Mesendoderm (in vitro differentiated cells): ENCODE measurements at regions not wholly inside any gene's neighbourhood (a gene's known extent, or its start where the extent isn't known, plus 50 kb on each side); places are given as distances from the start of the nearest gene placed in this dataset.
A peak's percentile ranks its signal among the peaks of the same experiment; 100 is the strongest.
"Not testable (repeated sequence)": the region's sequence is repeated elsewhere in the genome, so short reads cannot be mapped to it uniquely, and the experiment has no call there.

Experiments
- DNase-seq: peaks from one replicate; pipeline ENCODE4 v3.0.0; 2013
- H2AK5ac ChIP-seq: 2 replicates; pipeline ENCODE4 v1.6.1; 2013; ENCODE audit warnings: low read length, inconsistent platforms
- H2BK120ac ChIP-seq: 2 replicates; pipeline ENCODE4 v1.6.1; 2013; ENCODE audit warnings: low read depth, mild to moderate bottlenecking, low read length, moderate library complexity, mixed read lengths
- H2BK15ac ChIP-seq: replicated peaks from 2 replicates; pipeline ENCODE4 v1.6.1; 2013; ENCODE audit warnings: low read depth, mild to moderate bottlenecking, moderate library complexity
- H2BK5ac ChIP-seq: 2 replicates; pipeline ENCODE4 v1.6.1; 2013; ENCODE audit warnings: low read length, inconsistent platforms
- H3K18ac ChIP-seq: 2 replicates; pipeline ENCODE4 v1.6.1; 2013; ENCODE audit warnings: mild to moderate bottlenecking, low read length, mixed read lengths
- H3K23ac ChIP-seq: one replicate; pipeline ENCODE4 v1.6.1; 2013; ENCODE audit warnings: low read length
- H3K27ac ChIP-seq: 2 replicates; pipeline ENCODE4 v1.5.1; 2013; ENCODE audit warnings: low read depth, mild to moderate bottlenecking, inconsistent platforms, low read length, moderate library complexity
- H3K27me3 ChIP-seq: 2 replicates; pipeline ENCODE4 v1.6.1; 2013; ENCODE audit warnings: low read length, control low read depth, mild to moderate bottlenecking, inconsistent platforms; ENCODE audit not compliant: insufficient read depth, poor library complexity
- H3K36me3 ChIP-seq: 2 replicates; pipeline ENCODE4 v1.6.1; 2013; ENCODE audit warnings: low read length, inconsistent platforms; ENCODE audit not compliant: control insufficient read depth, insufficient read depth
- H3K4ac ChIP-seq: one replicate; pipeline ENCODE4 v1.6.1; 2013; ENCODE audit warnings: low read depth, mild to moderate bottlenecking, low read length, moderate library complexity
- H3K4me1 ChIP-seq: 2 replicates; pipeline ENCODE4 v1.6.1; 2013; ENCODE audit warnings: low read depth, low read length, inconsistent platforms; ENCODE audit not compliant: control insufficient read depth
- H3K4me2 ChIP-seq: 2 replicates; pipeline ENCODE4 v1.6.1; 2013; ENCODE audit warnings: low read length
- H3K4me3 ChIP-seq: 2 replicates; pipeline ENCODE4 v1.5.1; 2013; ENCODE audit warnings: mild to moderate bottlenecking, low read length
- H3K56ac ChIP-seq: one replicate; pipeline ENCODE4 v1.6.1; 2013; ENCODE audit warnings: low read length
- H3K79me1 ChIP-seq: 2 replicates; pipeline ENCODE4 v1.6.1; 2013; ENCODE audit warnings: low read length, inconsistent platforms
- H3K79me2 ChIP-seq: 2 replicates; pipeline ENCODE4 v1.6.1; 2013; ENCODE audit warnings: mild to moderate bottlenecking, low read length; ENCODE audit not compliant: control insufficient read depth, insufficient read depth
- H3K9ac ChIP-seq: 2 replicates; pipeline ENCODE4 v1.6.1; 2013; ENCODE audit warnings: low read length, inconsistent platforms
- H4K5ac ChIP-seq: one replicate; pipeline ENCODE4 v1.6.1; 2013; ENCODE audit warnings: low read length
- H4K8ac ChIP-seq: one replicate; pipeline ENCODE4 v1.6.1; 2013; ENCODE audit warnings: low read depth, mild to moderate bottlenecking, control low read depth, low read length, moderate library complexity
- WGBS: extraction: QIAGEN DNeasy Blood & Tissue Kit; methylation state at CpG from one replicate; pipeline ENCODE4 v1.1.7; 2013; ENCODE audit warnings: low lambda C conversion rate, missing lambda C conversion rate; ENCODE audit not compliant: insufficient coverage; ENCODE audit errors: extremely low coverage; 5-methylcytosine and 5-hydroxymethylcytosine counted together

GRCh38 chrX:129337264-129337663 lies 186.0 kb downstream of the SMARCA1 start:
- H3K9ac ChIP-seq, H2BK120ac ChIP-seq, H3K4me2 ChIP-seq, H3K23ac ChIP-seq, H4K8ac ChIP-seq, H2BK15ac ChIP-seq, H3K4me1 ChIP-seq, H3K79me1 ChIP-seq, H3K4ac ChIP-seq, H3K79me2 ChIP-seq, H3K18ac ChIP-seq, H2BK5ac ChIP-seq, H2AK5ac ChIP-seq, H4K5ac ChIP-seq, H3K4me3 ChIP-seq, H3K27ac ChIP-seq, H3K36me3 ChIP-seq, H3K27me3 ChIP-seq: not testable (repeated sequence)
- H3K56ac ChIP-seq = peak overlapping the region; percentile 74
- WGBS = no CpG with 5 or more reads among the region's 16 CpGs
- DNase-seq = peak; percentile 62

GRCh38 chrX:129323115-129323514 lies 200.2 kb downstream of the SMARCA1 start:
- Histone ChIP-seq H3K27ac (no peak overlapping the region), H2AK5ac (no peak overlapping the region), H3K9ac (no peak overlapping the region), H3K4me1 (no peaks in the 10 kb centered on the region), H4K5ac (no peak overlapping the region), H2BK5ac (no peak overlapping the region), H3K56ac (no peak overlapping the region), H3K79me2 (no peaks in the 10 kb centered on the region), H2BK120ac (no peak overlapping the region), H3K23ac (no peak overlapping the region), H2BK15ac (no peak overlapping the region), H3K27me3 (no peaks in the 10 kb centered on the region), H3K4me2 (no peak overlapping the region), H4K8ac (no peak overlapping the region), H3K79me1 (no peaks in the 10 kb centered on the region), H3K18ac (no peak overlapping the region), H3K36me3 (no peaks in the 10 kb centered on the region), H3K4me3 (no peak overlapping the region), H3K4ac (no peak overlapping the region)
- WGBS = no CpG with 5 or more reads among the region's 3 CpGs
- DNase-seq = no peak

GRCh38 chrX:129318375-129318774 lies 204.9 kb downstream of the SMARCA1 start:
- no peaks in the 10 kb centered on the region for H3K79me1 ChIP-seq
- no CpG with 5 or more reads among the region's 1 CpG for WGBS
- H3K4ac ChIP-seq = no peak overlapping the region
- H3K27me3 ChIP-seq = no peaks in the 10 kb centered on the region
- no peak overlapping the region for H4K5ac ChIP-seq
- no peak overlapping the region for H3K4me3 ChIP-seq
- no peaks in the 10 kb centered on the region for H3K79me2 ChIP-seq
- no peak overlapping the region for H3K27ac ChIP-seq
- no peaks in the 10 kb centered on the region for H3K4me1 ChIP-seq
- H3K36me3 ChIP-seq = no peaks in the 10 kb centered on the region
- H3K4me2 ChIP-seq = no peak overlapping the region
- no peak overlapping the region for H3K18ac ChIP-seq
- DNase-seq = peak; percentile 15
- no peak overlapping the region for H3K56ac ChIP-seq
- no peak overlapping the region for H2BK15ac ChIP-seq
- H2BK120ac ChIP-seq = no peak overlapping the region
- no peak overlapping the region for H3K9ac ChIP-seq
- no peak overlapping the region for H4K8ac ChIP-seq
- no peak overlapping the region for H2BK5ac ChIP-seq
- no peak overlapping the region for H3K23ac ChIP-seq
- H2AK5ac ChIP-seq = no peak overlapping the region

GRCh38 chrX:129316461-129316860 lies 206.8 kb downstream of the SMARCA1 start:
- Histone ChIP-seq H3K4ac (no peak overlapping the region), H2BK5ac (no peak overlapping the region), H3K4me3 (no peak overlapping the region), H3K56ac (no peak overlapping the region), H2BK120ac (no peak overlapping the region), H3K4me1 (no peaks in the 10 kb centered on the region), H4K8ac (no peak overlapping the region), H3K36me3 (no peaks in the 10 kb centered on the region), H3K79me1 (no peaks in the 10 kb centered on the region), H4K5ac (no peak overlapping the region), H3K9ac (no peak overlapping the region), H3K23ac (no peak overlapping the region), H3K27ac (no peak overlapping the region), H2BK15ac (no peak overlapping the region), H2AK5ac (no peak overlapping the region), H3K79me2 (no peaks in the 10 kb centered on the region), H3K27me3 (no peaks in the 10 kb centered on the region), H3K4me2 (no peak overlapping the region), H3K18ac (no peak overlapping the region)
- no CpG with 5 or more reads among the region's 2 CpGs for WGBS
- no peak for DNase-seq

- no CpG with 5 or more reads among the region's 2 CpGs for WGBS
- H2AK5ac ChIP-seq = no peak overlapping the region
These were observed 213.3 kb downstream of the SMARCA1 start for GRCh38 chrX:129310000-129310399.

GRCh38 chrX:129262912-129263311 lies 260.4 kb downstream of the SMARCA1 start:
- no peak overlapping the region for H2BK5ac ChIP-seq
- no peak overlapping the region for H3K23ac ChIP-seq
- no CpG with 5 or more reads among the region's 4 CpGs for WGBS
- H4K8ac ChIP-seq = no peak overlapping the region
- H3K27ac ChIP-seq = no peak overlapping the region
- H3K36me3 ChIP-seq = no peaks in the 10 kb centered on the region
- H2AK5ac ChIP-seq = no peak overlapping the region
- no peak overlapping the region for H3K4me3 ChIP-seq
- no peaks in the 10 kb centered on the region for H3K79me1 ChIP-seq
- no peaks in the 10 kb centered on the region for H3K4me1 ChIP-seq
- no peak overlapping the region for H2BK15ac ChIP-seq
- H4K5ac ChIP-seq = no peak overlapping the region
- H3K9ac ChIP-seq = no peak overlapping the region
- no peak overlapping the region for H3K4me2 ChIP-seq
- no peaks in the 10 kb centered on the region for H3K27me3 ChIP-seq
- H3K4ac ChIP-seq = no peak overlapping the region
- DNase-seq = peak; percentile 14
- no peaks in the 10 kb centered on the region for H3K79me2 ChIP-seq
- no peak overlapping the region for H3K56ac ChIP-seq
- H2BK120ac ChIP-seq = no peak overlapping the region
- no peak overlapping the region for H3K18ac ChIP-seq

More at GRCh38 chrX:129310000-129310399, 213.3 kb downstream of the SMARCA1 start:
- Histone ChIP-seq H3K9ac (no peak overlapping the region), H4K5ac (no peak overlapping the region), H3K79me2 (no peaks in the 10 kb centered on the region), H3K18ac (no peak overlapping the region), H2BK120ac (no peak overlapping the region), H2BK5ac (no peak overlapping the region), H4K8ac (no peak overlapping the region), H3K4me3 (no peak overlapping the region), H3K56ac (no peak overlapping the region), H3K23ac (no peak overlapping the region), H3K4me2 (no peak overlapping the region), H3K27me3 (no peaks in the 10 kb centered on the region), H3K4me1 (no peaks in the 10 kb centered on the region), H3K27ac (no peak overlapping the region), H3K4ac (no peak overlapping the region), H3K36me3 (no peaks in the 10 kb centered on the region), H3K79me1 (no peaks in the 10 kb centered on the region), H2BK15ac (no peak overlapping the region)
- DNase-seq = peak; percentile 70
